SH-SY5Y (cell line): ENCODE measurements at regions not wholly inside any gene's neighbourhood (a gene's known extent, or its start where the extent isn't known, plus 50 kb on each side); places are given as distances from the start of the nearest gene placed in this dataset.

Experiments used
- GATA2 ChIP-seq: IDR thresholded peaks from 2 replicates; pipeline ENCODE4 v1.6.1; 2011; ENCODE audit warnings: mild to moderate bottlenecking, low read depth, low read length
- GATA3 ChIP-seq: IDR thresholded peaks from 2 replicates; pipeline ENCODE4 v1.6.1; 2011; ENCODE audit warnings: low read depth, mild to moderate bottlenecking, low read length, moderate library complexity

DNA sequence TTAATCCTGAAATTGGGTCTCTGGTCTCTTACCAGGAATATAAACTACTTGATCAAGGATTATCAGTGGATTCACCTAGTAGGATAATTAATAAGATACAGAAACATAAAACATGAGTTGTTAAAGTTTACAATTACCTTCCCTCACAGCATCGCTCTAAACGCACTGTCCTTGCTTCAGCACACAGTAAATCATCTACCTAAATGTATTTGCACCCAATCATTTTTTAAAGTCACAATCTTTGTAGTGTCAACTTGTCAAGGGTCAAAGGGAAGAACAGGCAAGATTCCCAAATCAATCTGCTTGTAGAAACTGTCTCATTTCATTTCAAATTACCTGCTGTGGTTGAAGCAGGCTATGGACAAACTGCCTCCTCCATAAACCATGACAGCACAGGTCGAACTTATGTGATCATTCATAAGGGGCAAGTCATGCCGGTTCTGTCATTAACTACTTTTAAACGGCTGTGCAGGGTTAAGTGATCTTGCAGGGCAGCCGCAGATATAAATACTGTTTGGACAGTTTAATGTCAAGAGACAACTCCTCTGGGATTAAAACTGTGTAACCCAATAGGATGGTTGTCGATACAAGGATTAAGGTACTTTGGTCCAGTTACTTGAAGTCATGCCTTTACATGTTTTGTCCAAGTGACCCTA, 93.6 kb downstream of the ZNF281 start:
- TF ChIP-seq GATA3 = no peak
- TF ChIP-seq GATA2 = no peak
